Epithelial cell of esophagus (primary cell): ENCODE measurements at regions not wholly inside any gene's neighbourhood (a gene's known extent, or its start where the extent isn't known, plus 50 kb on each side); places are given as distances from the start of the nearest gene placed in this dataset.
A peak's percentile ranks its signal among the peaks of the same experiment; 100 is the strongest.
"Not testable (repeated sequence)": the region's sequence is repeated elsewhere in the genome, so short reads cannot be mapped to it uniquely, and the experiment has no call there.

Experiments
- DNase-seq: peaks from one replicate; pipeline ENCODE4 v3.0.0; 2010; ENCODE audit warnings: low read depth
- H3K4me3 ChIP-seq: 2 replicates; pipeline ENCODE4 v1.5.1; 2011; ENCODE audit warnings: mild to moderate bottlenecking, low read length, control low read depth
- TF ChIP-seq, protein P1 (sequence below): IDR thresholded peaks from 2 replicates; pipeline ENCODE4 v1.5.1; 2011; ENCODE audit warnings: low read depth, mild to moderate bottlenecking, low read length, control low read depth, inconsistent platforms; ENCODE audit not compliant: insufficient read depth; ENCODE audit errors: missing control alignments

- no peak overlapping the region for H3K4me3 ChIP-seq
- TF ChIP-seq, protein P1, sequence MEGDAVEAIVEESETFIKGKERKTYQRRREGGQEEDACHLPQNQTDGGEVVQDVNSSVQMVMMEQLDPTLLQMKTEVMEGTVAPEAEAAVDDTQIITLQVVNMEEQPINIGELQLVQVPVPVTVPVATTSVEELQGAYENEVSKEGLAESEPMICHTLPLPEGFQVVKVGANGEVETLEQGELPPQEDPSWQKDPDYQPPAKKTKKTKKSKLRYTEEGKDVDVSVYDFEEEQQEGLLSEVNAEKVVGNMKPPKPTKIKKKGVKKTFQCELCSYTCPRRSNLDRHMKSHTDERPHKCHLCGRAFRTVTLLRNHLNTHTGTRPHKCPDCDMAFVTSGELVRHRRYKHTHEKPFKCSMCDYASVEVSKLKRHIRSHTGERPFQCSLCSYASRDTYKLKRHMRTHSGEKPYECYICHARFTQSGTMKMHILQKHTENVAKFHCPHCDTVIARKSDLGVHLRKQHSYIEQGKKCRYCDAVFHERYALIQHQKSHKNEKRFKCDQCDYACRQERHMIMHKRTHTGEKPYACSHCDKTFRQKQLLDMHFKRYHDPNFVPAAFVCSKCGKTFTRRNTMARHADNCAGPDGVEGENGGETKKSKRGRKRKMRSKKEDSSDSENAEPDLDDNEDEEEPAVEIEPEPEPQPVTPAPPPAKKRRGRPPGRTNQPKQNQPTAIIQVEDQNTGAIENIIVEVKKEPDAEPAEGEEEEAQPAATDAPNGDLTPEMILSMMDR, result no peak
- no peak for DNase-seq
Observed at GRCh38 chr4:124066595-124066994, 645.9 kb downstream of the ANKRD50 start.

GRCh38 chr4:124067046-124067445 is 645.5 kb downstream of the ANKRD50 start:
- H3K4me3 ChIP-seq, result no peak overlapping the region
- DNase-seq, result peak; percentile 7
- TF ChIP-seq, protein P1, result no peak

DNA sequence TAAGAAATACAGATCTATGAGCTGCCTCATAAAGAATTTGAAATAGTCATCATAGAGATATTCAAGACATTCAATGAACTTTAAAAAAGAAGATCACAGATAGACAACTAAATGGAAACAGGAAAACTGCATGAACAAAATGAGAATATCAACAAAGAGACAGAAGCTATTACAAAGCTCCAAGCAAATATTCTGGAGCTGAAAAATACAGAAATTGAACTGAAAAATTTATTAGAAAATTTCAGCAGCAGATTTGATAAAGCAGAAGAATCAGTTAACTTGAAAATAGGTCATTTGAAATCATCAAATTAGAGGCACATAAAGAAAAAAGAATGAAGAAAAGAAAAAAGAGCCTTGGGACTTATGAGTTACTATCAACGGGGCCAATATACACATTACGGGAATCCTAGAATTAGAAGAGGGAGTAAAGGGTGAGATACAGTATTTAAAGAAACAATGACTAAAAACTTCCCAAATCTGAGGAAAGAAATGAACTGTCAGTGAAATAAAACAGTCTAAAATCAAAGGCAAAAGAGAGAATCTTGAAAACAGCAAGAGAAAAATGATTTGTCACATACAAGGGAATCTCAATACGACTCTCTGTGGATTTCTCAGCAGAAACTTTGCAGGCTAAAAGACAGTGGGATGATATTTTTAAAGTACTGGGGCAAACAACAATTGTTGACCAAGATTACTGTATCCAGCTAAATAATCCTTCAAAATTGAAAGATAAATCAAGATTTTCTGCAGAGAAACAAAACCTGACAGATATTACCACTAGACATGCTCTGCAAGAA is 641.6 kb downstream of the ANKRD50 start:
- TF ChIP-seq, protein P1, result no peak
- no peak for DNase-seq
- H3K4me3 ChIP-seq, result no peak overlapping the region

GRCh38 chr4:124075276-124075675 is 637.3 kb downstream of the ANKRD50 start:
- H3K4me3 ChIP-seq, DNase-seq: not testable (repeated sequence)

DNA sequence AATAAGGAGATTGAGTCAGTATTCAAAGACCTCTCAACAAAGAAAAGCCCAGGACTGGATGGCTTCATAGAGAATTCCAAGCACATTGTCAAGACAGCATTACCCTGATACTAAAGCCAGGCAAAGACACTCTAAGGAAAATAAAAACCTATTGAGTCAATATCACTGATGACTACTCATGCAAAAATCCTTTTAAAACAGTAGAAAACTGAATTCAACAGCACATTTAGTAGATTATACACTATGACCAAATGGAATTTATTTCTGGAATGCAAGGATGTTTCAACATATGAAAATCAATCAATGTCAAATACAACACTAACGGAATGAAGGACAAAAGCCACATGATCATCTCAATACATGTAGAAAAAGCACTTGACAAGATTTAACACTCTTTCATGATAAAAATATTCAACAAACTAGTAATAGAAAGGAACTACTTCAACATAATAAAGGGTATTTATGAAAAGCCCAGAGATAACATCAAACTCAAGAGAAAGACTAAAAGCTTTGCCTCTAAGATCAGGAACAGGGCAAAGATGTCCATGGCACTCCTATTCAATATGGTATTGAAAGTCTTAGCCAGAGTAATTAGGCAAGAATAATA is 633.3 kb downstream of the ANKRD50 start:
- no peak for DNase-seq
- TF ChIP-seq, protein P1, result no peak
- no peak overlapping the region for H3K4me3 ChIP-seq

- TF ChIP-seq, protein P1, result no peak
- DNase-seq, result no peak
- no peak overlapping the region for H3K4me3 ChIP-seq
Observed at GRCh38 chr4:124083711-124084110, 628.8 kb downstream of the ANKRD50 start.

- H3K4me3 ChIP-seq, result no peak overlapping the region
- TF ChIP-seq, protein P1, result no peak
- no peak for DNase-seq
Observed at GRCh38 chr4:124085561-124086180, 626.9 kb downstream of the ANKRD50 start.
